ENCODE measurements at regions not wholly inside any gene's neighbourhood (a gene's known extent, or its start where the extent isn't known, plus 50 kb on each side); places are given as distances from the start of the nearest gene placed in this dataset.
"Not testable (repeated sequence)": the region's sequence is repeated elsewhere in the genome, so short reads cannot be mapped to it uniquely, and the experiment has no call there.

DNA sequence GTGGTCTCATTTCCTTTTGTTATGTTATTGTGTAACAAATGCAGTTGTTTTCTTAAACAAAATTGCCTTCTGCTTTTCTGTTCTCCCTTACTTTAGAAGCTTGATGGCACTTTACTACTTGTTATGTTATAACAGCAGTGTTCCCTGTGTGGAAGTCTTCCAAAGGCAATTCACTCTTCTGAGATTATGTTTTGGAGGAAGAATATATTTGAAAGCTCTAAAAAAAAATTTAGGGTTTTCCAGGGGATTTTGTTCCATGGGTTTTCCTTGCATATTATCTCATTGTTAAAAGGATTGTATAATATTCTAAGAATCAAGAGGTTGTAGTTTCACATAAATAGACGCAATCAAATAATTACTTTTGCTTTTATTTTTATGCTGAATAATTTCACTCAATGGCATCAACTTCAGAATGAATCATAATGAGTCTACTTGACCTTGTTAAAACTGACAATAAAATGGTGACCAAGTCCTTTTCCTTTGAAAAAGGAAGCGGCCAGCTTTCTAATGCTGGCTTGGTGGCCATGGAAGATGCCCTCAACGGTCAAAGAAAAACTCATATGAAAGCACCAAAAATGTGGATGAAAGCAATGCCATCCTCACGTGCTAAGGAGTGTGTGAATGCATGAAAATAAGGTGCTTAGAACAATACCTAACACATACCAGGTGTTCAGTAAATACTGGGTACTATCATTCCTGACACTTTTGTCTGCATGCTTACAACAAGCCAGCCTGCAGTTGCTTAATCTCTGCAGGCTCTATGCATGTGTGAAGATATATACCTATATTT lies 92.4 kb upstream of the KLF6 start:
- no peak for DNase-seq (ENCODE audit: low read depth)

- DNase-seq (ENCODE audit: low read depth) = no peak
These were observed 91.4 kb upstream of the KLF6 start for GRCh38 chr10:3876350-3876962.

DNA sequence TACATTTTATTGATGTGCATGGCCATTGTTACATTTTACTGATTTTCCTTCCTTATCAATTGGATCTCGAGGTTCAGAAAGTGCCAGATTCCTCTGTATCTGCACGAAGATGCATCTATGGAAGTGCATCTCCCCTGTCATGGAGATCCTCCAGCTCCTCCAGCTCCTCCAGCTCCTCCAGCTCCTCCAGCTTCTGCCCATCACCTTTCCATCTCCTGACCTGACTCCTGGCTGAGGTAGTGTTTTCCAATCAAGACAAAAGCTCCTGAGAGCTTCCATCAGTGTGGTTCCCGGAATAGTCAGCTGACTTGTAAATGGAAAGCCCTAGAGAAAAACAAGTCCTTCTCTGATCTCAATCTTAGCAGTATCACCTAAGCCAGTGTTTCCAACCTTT lies 90.8 kb upstream of the KLF6 start:
- no peak for DNase-seq (ENCODE audit: low read depth)

DNA sequence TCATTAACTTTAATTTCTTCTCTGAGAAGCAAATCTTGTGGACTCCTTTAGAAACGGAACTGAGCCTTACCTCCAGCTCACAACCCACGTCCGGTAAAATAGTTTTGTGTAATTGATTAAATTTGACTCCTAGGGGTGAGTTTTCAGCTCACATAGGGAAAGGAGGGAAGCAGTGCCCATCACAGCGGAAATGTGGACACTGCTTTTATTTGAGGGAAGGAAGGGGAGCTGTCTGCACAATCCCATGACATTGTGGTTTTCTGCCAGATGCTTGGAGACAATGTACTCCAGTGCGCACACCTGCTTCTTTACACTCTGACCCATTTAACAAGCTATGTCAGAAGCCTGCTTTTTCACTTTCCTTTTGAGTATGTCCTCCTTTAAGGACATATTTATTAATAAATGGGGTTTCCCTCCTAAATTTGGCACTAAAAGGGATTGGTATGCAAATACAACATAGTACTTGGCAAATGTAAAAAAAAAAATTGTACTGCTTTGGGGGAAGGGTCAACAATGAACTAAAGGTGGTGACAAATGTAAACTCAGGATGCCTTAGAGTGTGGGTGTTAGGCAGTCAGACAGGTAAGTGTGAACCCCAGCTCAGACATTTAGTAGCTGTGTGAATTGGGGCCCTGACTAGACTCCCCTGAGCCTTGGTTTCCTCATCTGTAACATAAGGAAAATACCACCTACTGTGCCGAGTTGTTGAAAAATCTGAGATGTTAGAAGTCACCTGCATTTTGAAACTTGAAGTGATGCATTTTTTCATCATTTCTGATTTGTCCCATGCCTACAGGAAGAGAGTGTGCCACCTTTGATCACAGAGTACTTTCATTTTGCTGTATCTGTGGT lies 90.2 kb upstream of the KLF6 start:
- DNase-seq (ENCODE audit: low read depth) = no peak

- not testable (repeated sequence) for DNase-seq (ENCODE audit: low read depth)
These were observed 89.6 kb upstream of the KLF6 start for GRCh38 chr10:3874610-3874989.

GRCh38 chr10:3873728-3874461 lies 88.9 kb upstream of the KLF6 start:
- DNase-seq (ENCODE audit: low read depth) = no peak

DNA sequence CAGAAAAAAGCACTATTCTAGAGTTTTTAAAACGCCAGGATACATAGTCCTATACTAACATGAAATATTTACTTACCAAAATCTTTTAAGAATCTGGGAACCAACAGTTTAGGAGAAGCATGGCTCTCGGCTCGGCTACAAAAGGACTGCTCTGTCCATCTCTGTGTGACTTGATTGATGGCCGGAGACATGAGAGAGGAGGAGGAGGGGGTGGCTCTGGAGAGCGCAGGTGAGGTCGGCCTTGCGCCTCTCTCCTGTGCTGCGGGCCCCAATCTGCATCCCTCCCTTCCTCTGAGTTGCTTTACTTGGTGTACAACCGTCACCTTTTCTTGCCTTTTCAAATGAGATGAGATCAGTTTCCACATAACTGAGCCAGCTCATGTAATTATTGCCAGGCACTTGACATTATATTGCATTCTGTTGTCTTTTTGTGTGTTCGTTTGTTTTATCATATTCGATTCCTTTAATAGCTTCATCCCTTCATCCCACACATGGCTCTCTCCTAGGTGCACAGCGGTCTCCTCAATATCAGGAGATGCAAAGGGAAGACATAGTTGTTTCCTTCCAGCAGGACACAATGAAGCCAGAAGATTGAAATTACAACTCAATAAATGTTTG lies 87.8 kb upstream of the KLF6 start:
- no peak for DNase-seq (ENCODE audit: low read depth)

- DNase-seq (ENCODE audit: low read depth) = no peak
These were observed 86.5 kb upstream of the KLF6 start for GRCh38 chr10:3871424-3871996.

- DNase-seq (ENCODE audit: low read depth) = no peak
These were observed 84.0 kb upstream of the KLF6 start for GRCh38 chr10:3869036-3869435.

DNA sequence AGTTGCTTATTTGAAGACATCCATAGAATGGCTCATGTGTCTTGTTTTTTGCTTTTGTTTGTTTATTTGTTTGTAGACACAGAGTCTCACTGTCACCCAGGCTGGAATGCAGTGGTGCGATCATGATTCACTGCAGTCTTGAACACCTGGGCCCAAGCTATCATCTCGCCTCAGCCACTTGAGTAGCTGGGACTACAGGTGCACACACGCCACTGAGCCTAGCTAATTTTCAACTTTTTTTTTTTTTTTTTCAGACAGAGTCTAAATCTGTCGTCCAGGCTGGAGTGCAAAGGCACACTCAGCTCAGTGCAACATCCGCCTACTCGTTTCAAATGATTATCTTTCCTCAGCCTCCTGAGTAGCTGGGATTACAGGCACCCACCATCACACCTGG lies 83.3 kb upstream of the KLF6 start:
- no peak for DNase-seq (ENCODE audit: low read depth)

- no peak for DNase-seq (ENCODE audit: low read depth)
These were observed 82.7 kb upstream of the KLF6 start for GRCh38 chr10:3867454-3868270.

DNA sequence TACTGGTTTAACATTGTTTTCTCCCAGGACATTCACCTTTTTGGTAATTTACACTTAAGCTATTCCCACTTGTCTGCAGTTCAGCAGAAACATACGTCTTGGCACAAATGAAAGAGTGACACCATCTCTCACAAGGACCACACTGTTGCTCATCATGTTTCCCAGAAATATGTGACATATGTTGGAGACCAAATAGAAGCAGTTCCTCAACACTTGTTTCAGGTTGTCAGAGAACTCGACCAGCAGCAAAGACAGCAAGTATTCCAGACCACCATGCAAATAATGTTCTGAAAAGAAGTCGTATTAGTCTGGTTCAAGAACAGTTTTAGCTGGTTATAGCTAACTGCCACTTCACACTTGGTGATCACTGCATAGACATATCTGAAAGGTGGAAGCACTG lies 81.3 kb upstream of the KLF6 start:
- no peak for DNase-seq (ENCODE audit: low read depth)

- DNase-seq (ENCODE audit: low read depth) = no peak
These were observed 80.6 kb upstream of the KLF6 start for GRCh38 chr10:3865565-3865964.

GRCh38 chr10:3861795-3862194 lies 76.8 kb upstream of the KLF6 start:
- no peak for DNase-seq (ENCODE audit: low read depth)

DNA sequence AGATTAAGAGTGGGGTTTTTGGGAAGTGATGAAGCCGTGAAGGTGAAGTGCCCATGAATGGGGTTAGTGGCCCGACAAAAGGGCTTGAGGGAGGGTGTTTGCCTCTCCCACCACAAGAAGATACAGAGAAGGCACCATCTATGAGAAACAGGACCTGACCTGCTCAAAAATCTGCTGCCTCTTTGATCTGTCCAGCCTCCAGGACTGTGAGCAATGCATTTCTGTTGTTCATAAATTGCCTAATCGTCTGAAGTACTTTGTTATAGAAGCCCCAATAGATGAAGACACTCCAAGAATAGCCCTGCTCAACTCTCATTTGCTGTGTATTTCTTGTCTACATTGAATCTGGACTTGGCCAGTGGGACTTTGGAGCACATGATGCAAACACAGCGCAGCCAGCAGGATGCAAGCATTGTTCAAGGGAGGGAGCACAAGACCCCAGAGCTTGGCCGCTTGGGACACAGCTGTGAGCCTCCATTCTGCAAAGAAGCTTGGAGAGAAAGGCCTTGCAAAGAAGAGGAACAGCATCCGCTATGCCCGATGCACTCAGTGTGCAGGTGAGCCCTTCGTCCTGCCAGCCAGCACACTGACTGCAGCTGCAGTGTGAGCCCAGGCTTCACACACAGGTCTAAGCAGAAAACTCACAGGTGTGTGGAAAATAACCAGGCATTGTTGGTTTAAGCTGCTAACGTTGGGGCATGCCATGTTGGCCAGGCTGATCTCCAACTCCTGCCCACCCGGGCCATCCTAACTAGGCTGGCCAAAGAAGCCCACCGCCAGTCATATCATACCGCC lies 73.2 kb upstream of the KLF6 start:
- no peak for DNase-seq (ENCODE audit: low read depth)

GRCh38 chr10:3857318-3857717 lies 72.3 kb upstream of the KLF6 start:
- no peak for DNase-seq (ENCODE audit: low read depth)

GRCh38 chr10:3856593-3856992 lies 71.6 kb upstream of the KLF6 start:
- no peak for DNase-seq (ENCODE audit: low read depth)

- no peak for DNase-seq (ENCODE audit: low read depth)
These were observed 68.7 kb upstream of the KLF6 start for GRCh38 chr10:3853547-3854303.

DNA sequence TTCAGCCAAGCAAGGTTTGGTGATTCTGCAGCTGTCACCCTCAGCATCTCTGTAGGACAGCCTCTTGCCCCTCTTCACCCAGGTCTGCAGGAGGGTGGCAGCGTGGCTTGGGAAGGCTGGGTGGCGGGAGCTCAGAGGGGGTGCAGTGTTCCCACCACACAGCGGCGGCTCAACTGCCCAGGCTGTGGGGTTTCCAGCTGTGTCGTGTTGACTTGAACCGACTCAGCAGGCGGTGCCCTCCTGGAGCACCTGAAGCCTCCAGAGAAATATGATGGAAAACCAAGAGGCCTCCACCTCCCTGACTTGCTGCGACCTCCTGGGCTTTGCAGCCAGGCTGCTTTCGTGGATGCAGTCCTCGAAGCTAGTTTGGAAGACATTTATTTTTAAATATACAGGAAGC lies 68.0 kb upstream of the KLF6 start:
- no peak for DNase-seq (ENCODE audit: low read depth)
